ENCODE measurements at regions not wholly inside any gene's neighbourhood (a gene's known extent, or its start where the extent isn't known, plus 50 kb on each side); places are given as distances from the start of the nearest gene placed in this dataset.

DNA sequence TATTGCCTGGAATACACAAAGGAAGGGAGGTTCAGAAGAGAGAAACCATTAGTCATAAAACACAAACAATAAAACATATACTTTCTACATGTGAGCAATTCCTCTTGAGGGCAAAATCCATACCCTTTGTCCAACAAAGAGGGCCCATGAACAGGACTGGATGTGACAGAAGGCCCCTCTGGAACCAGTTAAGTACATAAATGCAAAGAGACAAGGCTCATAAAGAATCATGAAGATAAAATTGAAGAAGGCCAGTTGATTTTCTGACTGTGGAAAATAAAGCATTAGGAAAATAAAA lies 58.3 kb upstream of the CPOX start:
- no peaks in the 10 kb centered on the region for H3K27me3 ChIP-seq
- no peaks in the 10 kb centered on the region for H3K4me1 ChIP-seq
- no peak overlapping the region for H3K4me3 ChIP-seq
- ATAC-seq: no peak
- TF ChIP-seq EP300 (IDR thresholded peaks at IDR 0.05): no peak
- TF ChIP-seq POLR2A (IDR thresholded peaks at IDR 0.05): no peak
- no peak for TF ChIP-seq POLR2AphosphoS5 (IDR thresholded peaks at IDR 0.05)
- no peak for TF ChIP-seq CTCF (IDR thresholded peaks at IDR 0.05)
- H3K36me3 ChIP-seq: no peaks in the 10 kb centered on the region
- no peak overlapping the region for H3K27ac ChIP-seq
- H3K9me3 ChIP-seq: no peaks in the 10 kb centered on the region

- Histone ChIP-seq H3K27ac (no peak overlapping the region), H3K27me3 (peaks cover 8% of the 10 kb centered on the region), H3K9me3 (no peaks in the 10 kb centered on the region), H3K4me3 (no peak overlapping the region), H3K36me3 (no peaks in the 10 kb centered on the region), H3K4me1 (no peaks in the 10 kb centered on the region)
- ATAC-seq: no peak
- WGBS, 2 donors (ENCODE audit: low coverage in 1 of 2): 28 to 34% methylated on average over 3 of the region's 3 CpGs
- no peak for TF ChIP-seq CTCF (IDR thresholded peaks at IDR 0.05)
- TF ChIP-seq EP300 (IDR thresholded peaks at IDR 0.05): no peak
- TF ChIP-seq POLR2AphosphoS5 (IDR thresholded peaks at IDR 0.05): no peak
- TF ChIP-seq POLR2A (IDR thresholded peaks at IDR 0.05): no peak
Measured at GRCh38 chr3:98655666-98656065, 62.3 kb upstream of the CPOX start.

DNA sequence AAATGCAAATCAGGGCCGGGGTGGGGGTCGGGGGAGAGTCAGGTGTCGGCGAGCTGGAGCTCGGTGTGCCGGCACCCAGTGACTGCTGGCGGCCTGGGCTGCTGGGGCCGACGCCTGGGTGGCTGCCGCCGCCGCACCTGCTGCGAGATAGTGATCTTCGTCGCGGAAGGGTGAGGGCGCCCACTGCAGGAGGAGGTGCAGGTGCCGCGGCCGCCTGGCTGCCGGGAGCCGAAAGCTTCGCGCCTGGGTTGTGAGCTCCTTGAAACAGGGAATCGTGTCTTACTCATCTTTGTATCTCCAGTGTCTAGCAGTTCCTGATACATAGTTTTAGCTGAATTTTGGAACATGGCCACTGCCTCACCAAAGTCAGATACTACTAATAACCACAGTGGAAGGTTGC lies 64.0 kb upstream of the CPOX start:
- H3K4me1 ChIP-seq: no peaks in the 10 kb centered on the region
- no peak for ATAC-seq
- H3K36me3 ChIP-seq: no peaks in the 10 kb centered on the region
- no peaks in the 10 kb centered on the region for H3K9me3 ChIP-seq
- TF ChIP-seq CTCF (IDR thresholded peaks at IDR 0.05) (no peak), POLR2A (IDR thresholded peaks at IDR 0.05) (no peak), POLR2AphosphoS5 (IDR thresholded peaks at IDR 0.05) (no peak), EP300 (IDR thresholded peaks at IDR 0.05) (no peak)
- H3K27me3 ChIP-seq: peaks cover 8% of the 10 kb centered on the region
- no peak overlapping the region for H3K27ac ChIP-seq
- WGBS, 2 donors (ENCODE audit: low coverage in 1 of 2): 3% methylated on average over 6 of the region's 25 CpGs; no CpG with 5 or more reads in 1 of the 2 donors
- no peak overlapping the region for H3K4me3 ChIP-seq

- Histone ChIP-seq H3K27me3 (no peaks in the 10 kb centered on the region), H3K4me3 (no peak overlapping the region), H3K36me3 (no peaks in the 10 kb centered on the region), H3K4me1 (no peaks in the 10 kb centered on the region), H3K9me3 (no peaks in the 10 kb centered on the region), H3K27ac (no peak overlapping the region)
- no peak for ATAC-seq
- WGBS, 2 donors (ENCODE audit: low coverage in 1 of 2): 80 to 81% methylated on average over 2 to 4 of the region's 4 CpGs
- TF ChIP-seq POLR2AphosphoS5 (IDR thresholded peaks at IDR 0.05): no peak
- no peak for TF ChIP-seq CTCF (IDR thresholded peaks at IDR 0.05)
- TF ChIP-seq POLR2A (IDR thresholded peaks at IDR 0.05): no peak
- no peak for TF ChIP-seq EP300 (IDR thresholded peaks at IDR 0.05)
Measured at GRCh38 chr3:98662699-98663098, 69.3 kb upstream of the CPOX start.

- Histone ChIP-seq H3K27me3 (no peaks in the 10 kb centered on the region), H3K36me3 (no peaks in the 10 kb centered on the region), H3K4me1 (no peaks in the 10 kb centered on the region), H3K4me3 (no peak overlapping the region), H3K27ac (no peak overlapping the region), H3K9me3 (no peaks in the 10 kb centered on the region)
- TF ChIP-seq EP300 (IDR thresholded peaks at IDR 0.05) (no peak), POLR2A (IDR thresholded peaks at IDR 0.05) (no peak), POLR2AphosphoS5 (IDR thresholded peaks at IDR 0.05) (no peak), CTCF (IDR thresholded peaks at IDR 0.05) (no peak)
- 65 to 72% methylated on average over 4 of the region's 4 CpGs for WGBS, 2 donors (ENCODE audit: low coverage in 1 of 2)
- ATAC-seq: no peak
Measured at GRCh38 chr3:98670020-98670419, 76.6 kb upstream of the CPOX start.

Measured in gastroesophageal sphincter (tissue), 4 donors.